ENCODE measurements at regions not wholly inside any gene's neighbourhood (a gene's known extent, or its start where the extent isn't known, plus 50 kb on each side); places are given as distances from the start of the nearest gene placed in this dataset.

GRCh38 chr10:60498985-60499384, 109.3 kb upstream of the ANK3 start:
- Histone ChIP-seq H3K9me3 (no peaks in the 10 kb centered on the region), H3K27ac (no peak overlapping the region), H3K4me3 (no peak overlapping the region), H3K4me1 (no peaks in the 10 kb centered on the region), H3K27me3 (no peaks in the 10 kb centered on the region), H3K36me3 (no peaks in the 10 kb centered on the region)
- no peak for DNase-seq
- no peak for ATAC-seq
- intact Hi-C loops (cut with DNase I) = no loop called here
- TF ChIP-seq, protein P1, sequence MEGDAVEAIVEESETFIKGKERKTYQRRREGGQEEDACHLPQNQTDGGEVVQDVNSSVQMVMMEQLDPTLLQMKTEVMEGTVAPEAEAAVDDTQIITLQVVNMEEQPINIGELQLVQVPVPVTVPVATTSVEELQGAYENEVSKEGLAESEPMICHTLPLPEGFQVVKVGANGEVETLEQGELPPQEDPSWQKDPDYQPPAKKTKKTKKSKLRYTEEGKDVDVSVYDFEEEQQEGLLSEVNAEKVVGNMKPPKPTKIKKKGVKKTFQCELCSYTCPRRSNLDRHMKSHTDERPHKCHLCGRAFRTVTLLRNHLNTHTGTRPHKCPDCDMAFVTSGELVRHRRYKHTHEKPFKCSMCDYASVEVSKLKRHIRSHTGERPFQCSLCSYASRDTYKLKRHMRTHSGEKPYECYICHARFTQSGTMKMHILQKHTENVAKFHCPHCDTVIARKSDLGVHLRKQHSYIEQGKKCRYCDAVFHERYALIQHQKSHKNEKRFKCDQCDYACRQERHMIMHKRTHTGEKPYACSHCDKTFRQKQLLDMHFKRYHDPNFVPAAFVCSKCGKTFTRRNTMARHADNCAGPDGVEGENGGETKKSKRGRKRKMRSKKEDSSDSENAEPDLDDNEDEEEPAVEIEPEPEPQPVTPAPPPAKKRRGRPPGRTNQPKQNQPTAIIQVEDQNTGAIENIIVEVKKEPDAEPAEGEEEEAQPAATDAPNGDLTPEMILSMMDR (IDR thresholded peaks at IDR 0.05) = no peak

DNA sequence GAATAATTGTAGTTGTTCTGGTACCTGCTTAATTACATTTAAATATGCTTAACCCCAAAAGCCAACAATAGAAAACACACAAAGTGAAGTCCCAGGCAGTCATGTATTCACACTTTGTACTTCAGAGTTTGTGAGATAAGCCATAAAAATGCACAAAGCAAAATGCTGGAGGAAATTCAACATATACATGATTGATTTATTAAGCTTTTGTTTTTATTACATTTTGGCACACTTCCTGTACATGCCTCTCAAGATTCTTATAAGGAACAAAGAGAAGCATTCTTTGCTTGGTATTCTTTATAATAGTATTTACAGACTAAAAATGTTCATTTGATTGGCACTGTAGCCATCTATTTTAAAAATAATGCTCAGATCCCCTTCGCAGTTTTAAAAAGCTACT, 107.7 kb upstream of the ANK3 start:
- no peak for ATAC-seq
- H3K4me3 ChIP-seq = no peak overlapping the region
- H3K27ac ChIP-seq = no peak overlapping the region
- no peak for DNase-seq
- TF ChIP-seq, protein P1 (IDR thresholded peaks at IDR 0.05) = no peak
- H3K4me1 ChIP-seq = no peaks in the 10 kb centered on the region
- no peaks in the 10 kb centered on the region for H3K9me3 ChIP-seq
- intact Hi-C loops (cut with DNase I) = no loop called here
- no peaks in the 10 kb centered on the region for H3K36me3 ChIP-seq
- H3K27me3 ChIP-seq = no peaks in the 10 kb centered on the region

- no peak for ATAC-seq
These were observed 106.5 kb upstream of the ANK3 start for GRCh38 chr10:60496181-60496580.

GRCh38 chr10:60495338-60496055, 105.8 kb upstream of the ANK3 start:
- H3K4me3 ChIP-seq = no peak overlapping the region
- no peaks in the 10 kb centered on the region for H3K27me3 ChIP-seq
- H3K9me3 ChIP-seq = no peaks in the 10 kb centered on the region
- ATAC-seq (no peak), DNase-seq (no peak)
- no peaks in the 10 kb centered on the region for H3K36me3 ChIP-seq
- intact Hi-C loops (cut with DNase I) = no loop called here
- no peak overlapping the region for H3K27ac ChIP-seq
- no peaks in the 10 kb centered on the region for H3K4me1 ChIP-seq
- TF ChIP-seq, protein P1 (IDR thresholded peaks at IDR 0.05) = no peak

More at GRCh38 chr10:60496181-60496580, 106.5 kb upstream of the ANK3 start:
- no peak for DNase-seq
- Histone ChIP-seq H3K27me3 (no peaks in the 10 kb centered on the region), H3K4me1 (no peaks in the 10 kb centered on the region), H3K27ac (no peak overlapping the region), H3K9me3 (no peaks in the 10 kb centered on the region), H3K36me3 (no peaks in the 10 kb centered on the region), H3K4me3 (no peak overlapping the region)
- intact Hi-C loops (cut with DNase I) = no loop called here
- TF ChIP-seq, protein P1 (IDR thresholded peaks at IDR 0.05) = no peak

DNA sequence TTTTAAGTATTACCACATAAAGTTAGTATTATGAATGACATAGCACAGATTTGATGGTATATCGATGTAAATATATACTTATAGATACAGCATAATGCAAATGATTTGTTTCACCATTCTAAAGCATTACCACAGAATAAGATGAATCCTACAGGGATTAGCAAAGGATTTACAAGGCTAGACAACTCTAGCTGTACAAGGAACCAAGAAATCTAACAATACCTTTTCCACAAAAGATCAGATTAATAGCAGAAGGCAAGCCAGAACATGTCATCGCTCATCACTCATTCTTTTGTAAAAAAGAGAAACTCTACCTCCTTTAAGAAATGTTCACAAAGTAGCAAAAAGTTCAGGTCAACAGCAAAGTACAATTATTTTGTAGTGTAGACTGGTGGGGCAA, 105.1 kb upstream of the ANK3 start:
- no peaks in the 10 kb centered on the region for H3K27me3 ChIP-seq
- TF ChIP-seq, protein P1 (IDR thresholded peaks at IDR 0.05) = no peak
- no peaks in the 10 kb centered on the region for H3K4me1 ChIP-seq
- ATAC-seq (no peak), DNase-seq (no peak)
- no peaks in the 10 kb centered on the region for H3K9me3 ChIP-seq
- no peaks in the 10 kb centered on the region for H3K36me3 ChIP-seq
- no peak overlapping the region for H3K4me3 ChIP-seq
- intact Hi-C loops (cut with DNase I) = no loop called here
- H3K27ac ChIP-seq = no peak overlapping the region

DNA sequence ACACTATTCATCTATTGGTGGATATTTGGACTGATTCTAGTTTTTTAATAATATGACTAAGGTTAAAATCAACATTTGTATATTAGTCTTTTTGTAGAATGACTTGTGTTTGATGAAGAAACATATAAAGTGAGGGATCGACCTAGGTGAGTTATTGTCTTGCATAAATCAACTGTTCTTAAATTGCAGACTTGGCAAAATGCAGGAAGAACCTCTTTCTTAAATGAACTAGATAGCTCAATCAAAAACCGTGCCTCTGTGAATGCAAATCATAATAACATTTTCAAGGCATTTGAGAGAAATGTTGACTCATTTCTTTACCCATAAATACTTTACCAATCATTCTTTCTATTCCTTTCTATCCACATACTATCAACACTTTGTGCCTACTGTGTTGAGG, 101.5 kb upstream of the ANK3 start:
- no peak for DNase-seq
- H3K9me3 ChIP-seq = no peaks in the 10 kb centered on the region
- H3K27me3 ChIP-seq = no peaks in the 10 kb centered on the region
- TF ChIP-seq, protein P1 (IDR thresholded peaks at IDR 0.05) = no peak
- no peak for ATAC-seq
- intact Hi-C loops (cut with DNase I) = no loop called here
- H3K4me3 ChIP-seq = no peak overlapping the region
- H3K36me3 ChIP-seq = no peaks in the 10 kb centered on the region
- no peaks in the 10 kb centered on the region for H3K4me1 ChIP-seq
- H3K27ac ChIP-seq = no peak overlapping the region
